ENCODE measurements at regions not wholly inside any gene's neighbourhood (a gene's known extent, or its start where the extent isn't known, plus 50 kb on each side); places are given as distances from the start of the nearest gene placed in this dataset.

- no peak overlapping the region for H3K4me2 ChIP-seq (replicated peaks; ENCODE audit: low read depth, low read length, poor library complexity, severe bottlenecking)
- DNase-seq (no peak), ATAC-seq (ENCODE audit: low read depth) (no peak)
- H3K9me3 ChIP-seq (ENCODE audit: control extremely low read depth in 1 of 3, control insufficient read depth in 2 of 3, insufficient read depth in 1 of 3, low read length in 2 of 3) = peaks cover 0 to 1% (median 0%) of the 10 kb centered on the region in 3 donors
- H3K4me1 Mint-ChIP-seq = peaks cover 20% of the 10 kb centered on the region
- H3K4me3 ChIP-seq (ENCODE audit: control extremely low read depth in 1 of 5, extremely low read depth in 1 of 5, insufficient read depth in 1 of 5, low read depth in 2 of 5, low read length in 4 of 5) = no peak overlapping the region
- no peak overlapping the region for H3K4me3 Mint-ChIP-seq
- ChIA-PET POLR2A (no interaction called here), CTCF (no interaction called here)
- peaks cover 4 to 11% of the 10 kb centered on the region in 2 donors for H3K4me1 ChIP-seq (ENCODE audit: control insufficient read depth in 2 of 2, insufficient read depth in 2 of 2, low read length in 2 of 2)
- H3K27me3 ChIP-seq (replicated peaks in 1 of 4; ENCODE audit: control extremely low read depth in 1 of 4, control insufficient read depth in 3 of 4, insufficient read depth in 4 of 4, low read length in 3 of 4) = no peaks in the 10 kb centered on the region
- no peak overlapping the region for H3K27ac ChIP-seq (ENCODE audit: low read length in 2 of 2)
- no peaks in the 10 kb centered on the region for H4K20me1 ChIP-seq (ENCODE audit: control insufficient read depth, insufficient read depth, low read length, poor library complexity, severe bottlenecking)
- H3K9me3 Mint-ChIP-seq (ENCODE audit: insufficient read depth) = no peaks in the 10 kb centered on the region
- intact Hi-C loops (cut with micrococcal nuclease) = no loop called here
- no peaks in the 10 kb centered on the region for H3K79me2 ChIP-seq (ENCODE audit: control insufficient read depth, insufficient read depth, low read length)
- H3K9ac ChIP-seq (ENCODE audit: low read length) = no peak overlapping the region
- TF ChIP-seq CTCF (IDR thresholded peaks at IDR 0.05) (no peak), EZH2 (IDR thresholded peaks at IDR 0.05; ENCODE audit: borderline replicate concordance, insufficient read depth, low read depth, low read length, poor library complexity, severe bottlenecking) (no peak)
- H3K36me3 ChIP-seq (replicated peaks in 1 of 2; ENCODE audit: control extremely low read depth in 1 of 2, control insufficient read depth in 1 of 2, extremely low read depth in 1 of 2, insufficient read depth in 2 of 2, low read length in 1 of 2) = no peaks in the 10 kb centered on the region
- H3K27ac Mint-ChIP-seq = no peak overlapping the region
- H3K27me3 Mint-ChIP-seq = peaks cover 14% of the 10 kb centered on the region
- H2AFZ ChIP-seq (ENCODE audit: insufficient read depth, low read depth, low read length, poor library complexity, severe bottlenecking) = no peak overlapping the region
Observed at GRCh38 chr4:111934314-111934713, 210.9 kb upstream of the FAM241A start.

- no peak for ATAC-seq (ENCODE audit: low read depth)
- DNase-seq = peak; percentile 33
- H3K27me3 Mint-ChIP-seq = peaks cover 18% of the 10 kb centered on the region
- no peak for TF ChIP-seq EZH2 (IDR thresholded peaks at IDR 0.05; ENCODE audit: borderline replicate concordance, insufficient read depth, low read depth, low read length, poor library complexity, severe bottlenecking)
- TF ChIP-seq CTCF (IDR thresholded peaks at IDR 0.05) = peak; percentile 58
- peaks cover 5% of the 10 kb centered on the region for H3K4me1 Mint-ChIP-seq
- Histone ChIP-seq H3K27ac (ENCODE audit: low read length in 2 of 2) (no peak overlapping the region), H3K4me3 (ENCODE audit: control extremely low read depth in 1 of 5, extremely low read depth in 1 of 5, insufficient read depth in 1 of 5, low read depth in 2 of 5, low read length in 4 of 5) (no peak overlapping the region), H3K27me3 (replicated peaks in 1 of 4; ENCODE audit: control extremely low read depth in 1 of 4, control insufficient read depth in 3 of 4, insufficient read depth in 4 of 4, low read length in 3 of 4) (no peaks in the 10 kb centered on the region), H3K79me2 (ENCODE audit: control insufficient read depth, insufficient read depth, low read length) (no peaks in the 10 kb centered on the region), H4K20me1 (ENCODE audit: control insufficient read depth, insufficient read depth, low read length, poor library complexity, severe bottlenecking) (no peaks in the 10 kb centered on the region), H2AFZ (ENCODE audit: insufficient read depth, low read depth, low read length, poor library complexity, severe bottlenecking) (no peak overlapping the region), H3K9me3 (ENCODE audit: control extremely low read depth in 1 of 3, control insufficient read depth in 2 of 3, insufficient read depth in 1 of 3, low read length in 2 of 3) (no peaks in the 10 kb centered on the region), H3K4me1 (ENCODE audit: control insufficient read depth in 2 of 2, insufficient read depth in 2 of 2, low read length in 2 of 2) (no peaks in the 10 kb centered on the region), H3K9ac (ENCODE audit: low read length) (no peak overlapping the region), H3K36me3 (replicated peaks in 1 of 2; ENCODE audit: control extremely low read depth in 1 of 2, control insufficient read depth in 1 of 2, extremely low read depth in 1 of 2, insufficient read depth in 2 of 2, low read length in 1 of 2) (no peaks in the 10 kb centered on the region), H3K4me2 (replicated peaks; ENCODE audit: low read depth, low read length, poor library complexity, severe bottlenecking) (no peak overlapping the region)
- no peak overlapping the region for H3K4me3 Mint-ChIP-seq
- intact Hi-C loops (cut with micrococcal nuclease) = no loop called here
- H3K9me3 Mint-ChIP-seq (ENCODE audit: insufficient read depth) = no peaks in the 10 kb centered on the region
- POLR2A ChIA-PET = no interaction called here
- CTCF ChIA-PET = interaction anchor here (0.8 to 1.5 kb wide), 2 partner anchors 296 to 1888 kb away, joined by 3 to 8 read pairs; no protein-coding TSS in a partner anchor
- H3K27ac Mint-ChIP-seq = no peak overlapping the region
Observed at GRCh38 chr4:111937368-111937767, 207.9 kb upstream of the FAM241A start.

All from B cell (primary cell).